ENCODE measurements at regions not wholly inside any gene's neighbourhood (a gene's known extent, or its start where the extent isn't known, plus 50 kb on each side); places are given as distances from the start of the nearest gene placed in this dataset.

DNA sequence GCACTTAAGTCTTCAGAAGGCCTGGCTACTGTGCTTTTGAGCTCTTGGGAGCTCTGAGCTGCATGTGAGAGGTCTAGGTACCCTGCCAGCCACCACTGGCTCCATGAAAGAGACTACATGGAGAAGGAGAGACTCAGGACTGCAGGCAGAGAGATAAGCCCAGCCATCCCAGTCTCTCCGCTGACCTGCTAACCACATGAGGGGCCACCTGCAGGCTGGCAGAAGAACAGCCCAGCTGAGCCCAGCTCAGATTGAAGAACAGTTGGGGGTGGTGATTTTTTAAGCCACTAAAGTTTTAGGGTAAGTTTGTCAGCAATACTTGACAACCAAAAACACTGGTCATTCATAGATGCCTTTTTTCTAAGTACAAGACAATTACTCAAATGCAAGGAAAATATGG is 205.0 kb upstream of the PRDM9 start:
- H3K4me3 ChIP-seq (ENCODE audit: low read depth, low read length), result no peak overlapping the region
- Mint-ChIP-seq H3K27ac (ENCODE audit: unreplicated experiment) (no peak overlapping the region), H3K4me3 (ENCODE audit: unreplicated experiment) (no peak overlapping the region), H3K4me1 (ENCODE audit: low read depth, unreplicated experiment) (no peaks in the 10 kb centered on the region), H3K27me3 (ENCODE audit: insufficient read depth, unreplicated experiment) (no peaks in the 10 kb centered on the region), H3K9me3 (ENCODE audit: unreplicated experiment) (peaks cover 10% of the 10 kb centered on the region), H3K36me3 (ENCODE audit: insufficient read depth, unreplicated experiment) (no peaks in the 10 kb centered on the region)
- TF ChIP-seq, protein P1, sequence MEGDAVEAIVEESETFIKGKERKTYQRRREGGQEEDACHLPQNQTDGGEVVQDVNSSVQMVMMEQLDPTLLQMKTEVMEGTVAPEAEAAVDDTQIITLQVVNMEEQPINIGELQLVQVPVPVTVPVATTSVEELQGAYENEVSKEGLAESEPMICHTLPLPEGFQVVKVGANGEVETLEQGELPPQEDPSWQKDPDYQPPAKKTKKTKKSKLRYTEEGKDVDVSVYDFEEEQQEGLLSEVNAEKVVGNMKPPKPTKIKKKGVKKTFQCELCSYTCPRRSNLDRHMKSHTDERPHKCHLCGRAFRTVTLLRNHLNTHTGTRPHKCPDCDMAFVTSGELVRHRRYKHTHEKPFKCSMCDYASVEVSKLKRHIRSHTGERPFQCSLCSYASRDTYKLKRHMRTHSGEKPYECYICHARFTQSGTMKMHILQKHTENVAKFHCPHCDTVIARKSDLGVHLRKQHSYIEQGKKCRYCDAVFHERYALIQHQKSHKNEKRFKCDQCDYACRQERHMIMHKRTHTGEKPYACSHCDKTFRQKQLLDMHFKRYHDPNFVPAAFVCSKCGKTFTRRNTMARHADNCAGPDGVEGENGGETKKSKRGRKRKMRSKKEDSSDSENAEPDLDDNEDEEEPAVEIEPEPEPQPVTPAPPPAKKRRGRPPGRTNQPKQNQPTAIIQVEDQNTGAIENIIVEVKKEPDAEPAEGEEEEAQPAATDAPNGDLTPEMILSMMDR (IDR thresholded peaks at IDR 0.05; ENCODE audit: insufficient read depth in 1 of 2, low read depth in 1 of 2, low read length in 1 of 2, severe bottlenecking in 1 of 2, unreplicated experiment in 1 of 2), result no peak
- H3K4me1 ChIP-seq, result no peaks in the 10 kb centered on the region
- no TSS peak for BruUV-seq (replicated peaks)
- no peaks in the 10 kb centered on the region; the same call in 1 of the 2 replicates for H3K9me3 ChIP-seq
- DNase-seq, result no peak
- no peaks in the 10 kb centered on the region for H3K36me3 ChIP-seq (ENCODE audit: control insufficient read depth, insufficient read depth, low read length)
- POLR2A ChIA-PET, result no interaction called here
- H3K27me3 ChIP-seq (replicated peaks; ENCODE audit: control insufficient read depth, insufficient read depth, low read length), result no peaks in the 10 kb centered on the region
- intact Hi-C loops (cut with micrococcal nuclease; ENCODE audit: unreplicated experiment), result loop anchor here (10.0 kb wide), 1 partner anchor 98 kb away; no protein-coding TSS in a partner anchor
- CTCF ChIA-PET, result no interaction called here

DNA sequence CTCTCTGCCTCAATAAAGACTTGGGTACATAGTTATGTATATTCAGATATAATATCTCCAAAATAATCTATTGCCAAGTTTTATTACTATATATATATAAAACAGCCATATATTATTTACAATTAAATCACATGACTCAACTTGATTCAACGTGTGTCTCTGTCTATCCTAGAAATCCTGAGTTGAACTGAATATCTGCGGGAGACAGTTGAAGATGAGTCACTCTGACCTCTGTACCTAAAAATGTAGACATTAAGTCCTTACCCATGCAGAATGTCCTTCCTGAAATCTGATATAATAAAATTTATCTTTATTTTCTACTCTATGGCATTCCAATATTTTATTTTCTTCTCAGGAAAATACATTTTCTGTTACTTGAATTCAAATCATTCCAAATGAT is 218.2 kb upstream of the PRDM9 start:
- H3K9me3 ChIP-seq, result no peaks in the 10 kb centered on the region
- no peak overlapping the region for H3K4me3 ChIP-seq (ENCODE audit: low read depth, low read length)
- intact Hi-C loops (cut with micrococcal nuclease; ENCODE audit: unreplicated experiment), result no loop called here
- ChIA-PET POLR2A (no interaction called here), CTCF (no interaction called here)
- BruUV-seq (replicated peaks), result no TSS peak
- H3K36me3 ChIP-seq (ENCODE audit: control insufficient read depth, insufficient read depth, low read length), result no peaks in the 10 kb centered on the region
- DNase-seq, result no peak
- no peaks in the 10 kb centered on the region for H3K27me3 Mint-ChIP-seq (ENCODE audit: insufficient read depth, unreplicated experiment)
- no peaks in the 10 kb centered on the region for H3K27me3 ChIP-seq (replicated peaks; ENCODE audit: control insufficient read depth, insufficient read depth, low read length)
- TF ChIP-seq, protein P1 (IDR thresholded peaks at IDR 0.05; ENCODE audit: insufficient read depth in 1 of 2, low read depth in 1 of 2, low read length in 1 of 2, severe bottlenecking in 1 of 2, unreplicated experiment in 1 of 2), result no peak
- no peak overlapping the region for H3K4me3 Mint-ChIP-seq (ENCODE audit: unreplicated experiment)
- H3K4me1 ChIP-seq, result no peaks in the 10 kb centered on the region
- peaks cover 9% of the 10 kb centered on the region for H3K9me3 Mint-ChIP-seq (ENCODE audit: unreplicated experiment)
- no peak overlapping the region for H3K27ac Mint-ChIP-seq (ENCODE audit: unreplicated experiment)
- no peaks in the 10 kb centered on the region for H3K4me1 Mint-ChIP-seq (ENCODE audit: low read depth, unreplicated experiment)
- H3K36me3 Mint-ChIP-seq (ENCODE audit: insufficient read depth, unreplicated experiment), result no peaks in the 10 kb centered on the region

DNA sequence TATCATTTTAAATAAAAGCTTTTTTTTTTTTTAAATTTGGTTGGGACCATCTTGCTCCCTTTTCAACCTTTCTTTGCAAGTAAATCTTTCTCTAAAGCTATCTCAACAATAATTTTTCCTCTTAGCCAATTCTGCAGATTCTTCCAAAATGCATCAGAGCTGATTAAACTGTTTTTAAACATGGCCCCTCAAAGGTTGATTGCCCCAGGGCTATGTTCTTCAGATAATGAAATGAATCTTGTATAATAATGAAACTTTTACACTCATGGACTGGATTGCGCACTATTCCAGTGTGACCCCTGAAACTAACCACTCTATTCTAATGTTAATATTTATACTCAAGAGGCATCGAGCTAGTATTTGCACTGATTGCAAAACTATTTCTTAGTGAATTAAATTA is 222.8 kb upstream of the PRDM9 start:
- no peaks in the 10 kb centered on the region for H3K9me3 ChIP-seq
- H3K4me3 ChIP-seq (ENCODE audit: low read depth, low read length), result no peak overlapping the region
- H3K36me3 ChIP-seq (ENCODE audit: control insufficient read depth, insufficient read depth, low read length), result no peaks in the 10 kb centered on the region
- no peaks in the 10 kb centered on the region for H3K9me3 Mint-ChIP-seq (ENCODE audit: unreplicated experiment)
- H3K4me1 Mint-ChIP-seq (ENCODE audit: low read depth, unreplicated experiment), result no peaks in the 10 kb centered on the region
- no peak overlapping the region for H3K27ac Mint-ChIP-seq (ENCODE audit: unreplicated experiment)
- no peaks in the 10 kb centered on the region for H3K27me3 Mint-ChIP-seq (ENCODE audit: insufficient read depth, unreplicated experiment)
- TF ChIP-seq, protein P1 (IDR thresholded peaks at IDR 0.05; ENCODE audit: insufficient read depth in 1 of 2, low read depth in 1 of 2, low read length in 1 of 2, severe bottlenecking in 1 of 2, unreplicated experiment in 1 of 2), result no peak
- no TSS peak for BruUV-seq (replicated peaks)
- H3K36me3 Mint-ChIP-seq (ENCODE audit: insufficient read depth, unreplicated experiment), result no peaks in the 10 kb centered on the region
- intact Hi-C loops (cut with micrococcal nuclease; ENCODE audit: unreplicated experiment), result no loop called here
- no peak for DNase-seq
- ChIA-PET CTCF (no interaction called here), POLR2A (no interaction called here)
- no peaks in the 10 kb centered on the region for H3K4me1 ChIP-seq
- H3K27me3 ChIP-seq (replicated peaks; ENCODE audit: control insufficient read depth, insufficient read depth, low read length), result no peaks in the 10 kb centered on the region
- H3K4me3 Mint-ChIP-seq (ENCODE audit: unreplicated experiment), result no peak overlapping the region

All from Caco-2 (cell line).